ENCODE measurements at regions not wholly inside any gene's neighbourhood (a gene's known extent, or its start where the extent isn't known, plus 50 kb on each side); places are given as distances from the start of the nearest gene placed in this dataset.

- peaks cover 0 to 53% of the 10 kb centered on the region in 2 donors for H3K27me3 ChIP-seq
- no peaks in the 10 kb centered on the region for H3K9me3 ChIP-seq
- no peak for DNase-seq
- intact Hi-C loops (cut with DNase I; ENCODE audit: low total_unique reads) = no loop called here
- TF ChIP-seq CTCF (IDR thresholded peaks at IDR 0.05) = no peak
- H3K36me3 ChIP-seq = no peaks in the 10 kb centered on the region
- H3K4me3 ChIP-seq = no peak overlapping the region
- no peaks in the 10 kb centered on the region for H3K4me1 ChIP-seq
- H3K27ac ChIP-seq = no peak overlapping the region
Measured at GRCh38 chr2:242035858-242036652, 166.5 kb downstream of the RTP5 start.

- no peaks in the 10 kb centered on the region for H3K4me1 ChIP-seq
- intact Hi-C loops (cut with DNase I; ENCODE audit: low total_unique reads) = no loop called here
- no peaks in the 10 kb centered on the region for H3K36me3 ChIP-seq
- H3K4me3 ChIP-seq = no peak overlapping the region
- no peak for DNase-seq
- H3K9me3 ChIP-seq = no peaks in the 10 kb centered on the region
- TF ChIP-seq CTCF (IDR thresholded peaks at IDR 0.05) = no peak
- H3K27me3 ChIP-seq = peaks cover 0 to 54% of the 10 kb centered on the region in 2 donors
- H3K27ac ChIP-seq = no peak overlapping the region
Measured at GRCh38 chr2:242036653-242036950, 167.1 kb downstream of the RTP5 start.

- intact Hi-C loops (cut with DNase I; ENCODE audit: low total_unique reads) = no loop called here
- DNase-seq = no peak
Measured at GRCh38 chr2:242038166-242038927, 168.8 kb downstream of the RTP5 start.

GRCh38 chr2:242038928-242039341, 169.4 kb downstream of the RTP5 start:
- H3K4me3 ChIP-seq = no peak overlapping the region
- H3K9me3 ChIP-seq = no peaks in the 10 kb centered on the region
- H3K36me3 ChIP-seq = no peaks in the 10 kb centered on the region
- H3K27me3 ChIP-seq = peaks cover 0 to 63% of the 10 kb centered on the region in 2 donors
- intact Hi-C loops (cut with DNase I; ENCODE audit: low total_unique reads) = no loop called here
- TF ChIP-seq CTCF (IDR thresholded peaks at IDR 0.05) = no peak
- no peak for DNase-seq
- no peaks in the 10 kb centered on the region for H3K4me1 ChIP-seq
- H3K27ac ChIP-seq = no peak overlapping the region

More at GRCh38 chr2:242038166-242038927, 168.8 kb downstream of the RTP5 start:
- Histone ChIP-seq H3K36me3 (no peaks in the 10 kb centered on the region), H3K4me1 (no peaks in the 10 kb centered on the region), H3K27me3 (peaks cover 0 to 60% of the 10 kb centered on the region in 2 donors), H3K9me3 (no peaks in the 10 kb centered on the region), H3K27ac (no peak overlapping the region), H3K4me3 (no peak overlapping the region)
- no peak for TF ChIP-seq CTCF (IDR thresholded peaks at IDR 0.05)

GRCh38 chr2:242040303-242040655, 170.8 kb downstream of the RTP5 start:
- Histone ChIP-seq H3K4me3 (no peak overlapping the region), H3K36me3 (no peaks in the 10 kb centered on the region), H3K9me3 (no peaks in the 10 kb centered on the region), H3K27me3 (peaks cover 0 to 73% of the 10 kb centered on the region in 2 donors), H3K27ac (no peak overlapping the region), H3K4me1 (no peaks in the 10 kb centered on the region)
- DNase-seq = no peak
- no peak for TF ChIP-seq CTCF (IDR thresholded peaks at IDR 0.05)
- intact Hi-C loops (cut with DNase I; ENCODE audit: low total_unique reads) = no loop called here
